Keratinocyte (primary cell): ENCODE measurements at regions not wholly inside any gene's neighbourhood (a gene's known extent, or its start where the extent isn't known, plus 50 kb on each side); places are given as distances from the start of the nearest gene placed in this dataset.
A peak's percentile ranks its signal among the peaks of the same experiment; 100 is the strongest.

ENCODE experiments used
- EZH2 ChIP-seq: IDR thresholded peaks from one replicate; pipeline ENCODE4 v1.6.1; 2012; ENCODE audit warnings: inconsistent platforms, mild to moderate bottlenecking, low read length, moderate library complexity
- TF ChIP-seq, protein P1 (sequence below), 3 experiments: IDR thresholded peaks in 1 of 3; conservative IDR thresholded peaks in 1 of 3; optimal IDR thresholded peaks in 1 of 3; 2 replicates in 2 of 3; 3 replicates in 1 of 3; pipeline versions ENCODE3 to v1.5.1; 2011; ENCODE audit warnings: low read length in 3 of 3, mild to moderate bottlenecking in 3 of 3, moderate library complexity in 2 of 3, control low read depth in 1 of 3, inconsistent platforms in 1 of 3; ENCODE audit not compliant: insufficient read depth in 2 of 3; ENCODE audit errors: extremely low read depth in 1 of 3

DNA sequence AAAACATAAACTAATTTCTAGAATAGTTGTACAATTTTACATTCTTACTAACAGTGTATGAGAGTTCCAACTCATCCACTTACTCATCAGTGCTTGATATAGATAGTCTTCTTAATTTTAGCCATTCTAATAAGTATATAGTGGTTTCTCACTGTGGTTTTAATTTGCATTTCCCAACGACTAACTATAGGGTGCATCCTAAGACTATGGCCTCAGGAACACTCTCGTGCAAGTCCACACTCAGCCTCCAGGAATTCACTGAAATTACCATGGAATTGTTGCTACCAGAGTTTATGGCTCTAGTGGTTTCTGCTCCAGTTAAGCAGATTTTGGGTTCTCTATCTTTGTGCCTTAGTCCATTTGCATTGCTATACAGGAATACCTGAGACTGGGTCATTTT lies 60.1 kb upstream of the GUCY1A2 start:
- TF ChIP-seq, protein P1, sequence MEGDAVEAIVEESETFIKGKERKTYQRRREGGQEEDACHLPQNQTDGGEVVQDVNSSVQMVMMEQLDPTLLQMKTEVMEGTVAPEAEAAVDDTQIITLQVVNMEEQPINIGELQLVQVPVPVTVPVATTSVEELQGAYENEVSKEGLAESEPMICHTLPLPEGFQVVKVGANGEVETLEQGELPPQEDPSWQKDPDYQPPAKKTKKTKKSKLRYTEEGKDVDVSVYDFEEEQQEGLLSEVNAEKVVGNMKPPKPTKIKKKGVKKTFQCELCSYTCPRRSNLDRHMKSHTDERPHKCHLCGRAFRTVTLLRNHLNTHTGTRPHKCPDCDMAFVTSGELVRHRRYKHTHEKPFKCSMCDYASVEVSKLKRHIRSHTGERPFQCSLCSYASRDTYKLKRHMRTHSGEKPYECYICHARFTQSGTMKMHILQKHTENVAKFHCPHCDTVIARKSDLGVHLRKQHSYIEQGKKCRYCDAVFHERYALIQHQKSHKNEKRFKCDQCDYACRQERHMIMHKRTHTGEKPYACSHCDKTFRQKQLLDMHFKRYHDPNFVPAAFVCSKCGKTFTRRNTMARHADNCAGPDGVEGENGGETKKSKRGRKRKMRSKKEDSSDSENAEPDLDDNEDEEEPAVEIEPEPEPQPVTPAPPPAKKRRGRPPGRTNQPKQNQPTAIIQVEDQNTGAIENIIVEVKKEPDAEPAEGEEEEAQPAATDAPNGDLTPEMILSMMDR (optimal IDR thresholded peaks at IDR 0.05 in 1 of 3, IDR thresholded peaks at IDR 0.05 in 1 of 3, conservative IDR thresholded peaks at IDR 0.05 in 1 of 3; ENCODE audit: extremely low read depth in 1 of 3, insufficient read depth in 2 of 3, low read length in 3 of 3): peak in 2 of 3 experiments; percentile 10 to 26
- TF ChIP-seq EZH2: no peak
